HEK293 (cell line): ENCODE measurements at regions not wholly inside any gene's neighbourhood (a gene's known extent, or its start where the extent isn't known, plus 50 kb on each side); places are given as distances from the start of the nearest gene placed in this dataset.

Source experiments
- CTCF ChIA-PET: fragments of 350-600 bp; formaldehyde crosslinking; extraction: SDS; loops from one replicate; lab custom pipeline; 2021; ENCODE audit warnings: antibody characterized with exemption; lab: Yijun Ruan, JAX
- POLR2A ChIA-PET: fragments of 300-600 bp; formaldehyde crosslinking; extraction: SDS; loops from one replicate; lab custom pipeline; 2020; ENCODE audit warnings: antibody characterized with exemption, inconsistent platforms; lab: Yijun Ruan, JAX
- H3K27ac ChIP-seq: fragments of 200-500 bp; sonication (Bioruptor generic); 2 replicates; pipeline ENCODE4 v1.5.1; 2014; ENCODE audit warnings: low read depth, low read length, control low read depth, inconsistent platforms; ENCODE audit errors: extremely low read depth
- H3K36me3 ChIP-seq, 2 experiments: fragments of 200-500 bp in 1 of 2; sonication (Bioruptor generic) in 1 of 2; 1 replicate in 1 of 2; 2 replicates in 1 of 2; pipeline ENCODE4 v1.5.1; 2014 to 2017; ENCODE audit warnings: inconsistent platforms in 2 of 2, low read length in 2 of 2; ENCODE audit not compliant: control insufficient read depth in 2 of 2, insufficient read depth in 1 of 2
- H3K4me1 ChIP-seq: fragments of 200-500 bp; sonication (Bioruptor generic); 2 replicates; pipeline ENCODE4 v1.5.1; 2014; ENCODE audit warnings: mild to moderate bottlenecking, low read length, inconsistent platforms; ENCODE audit not compliant: control insufficient read depth, insufficient read depth
- H3K4me3 ChIP-seq: 2 replicates; pipeline ENCODE4 v1.5.1; 2011; ENCODE audit warnings: low read depth, mild to moderate bottlenecking, control low read depth, low read length, moderate library complexity
- H3K9me3 ChIP-seq: fragments of 200-500 bp; sonication (Bioruptor generic); 2 replicates; pipeline ENCODE4 v1.5.1; 2014; ENCODE audit warnings: low read depth, low read length, inconsistent platforms; ENCODE audit not compliant: control insufficient read depth, insufficient read depth
- ATF2 ChIP-seq: fragments of 450-650 bp; formaldehyde crosslinking; IDR thresholded peaks from 2 replicates; pipeline ENCODE4 v1.5.1; 2016; ENCODE audit warnings: missing biosample characterization, missing genetic modification characterization, low read depth
- BCL11B ChIP-seq: fragments of 450-650 bp; formaldehyde crosslinking; IDR thresholded peaks from 2 replicates; pipeline ENCODE4 v1.5.1; 2016; ENCODE audit warnings: low read depth, missing biosample characterization, missing genetic modification characterization
- PRDM1 ChIP-seq: fragments of 450-650 bp; formaldehyde crosslinking; IDR thresholded peaks from 2 replicates; pipeline ENCODE4; 2016; ENCODE audit warnings: missing biosample characterization, missing genetic modification characterization
- PRDM4 ChIP-seq: fragments of 450-650 bp; formaldehyde crosslinking; IDR thresholded peaks from 2 replicates; pipeline ENCODE4 v1.5.1; 2017; ENCODE audit warnings: missing biosample characterization, missing genetic modification characterization
- SCRT2 ChIP-seq: fragments of 450-650 bp; formaldehyde crosslinking; IDR thresholded peaks from 2 replicates; pipeline ENCODE4 v1.5.1; 2016; ENCODE audit warnings: missing biosample characterization, missing genetic modification characterization
- ZBTB26 ChIP-seq: fragments of 450-650 bp; formaldehyde crosslinking; optimal IDR thresholded peaks from 2 replicates; pipeline ENCODE3; 2016; ENCODE audit warnings: missing biosample characterization, mild to moderate bottlenecking, missing genetic modification characterization
- ZNF155 ChIP-seq: fragments of 450-650 bp; formaldehyde crosslinking; IDR thresholded peaks from 2 replicates; pipeline ENCODE4 v1.5.1; 2016; ENCODE audit warnings: missing biosample characterization, missing genetic modification characterization
- ZNF48 ChIP-seq: fragments of 450-650 bp; formaldehyde crosslinking; IDR thresholded peaks from 2 replicates; pipeline ENCODE4 v1.5.1; 2016; ENCODE audit warnings: missing biosample characterization, missing genetic modification characterization
- ZNF555 ChIP-seq: fragments of 450-650 bp; formaldehyde crosslinking; conservative IDR thresholded peaks from 2 replicates; pipeline ENCODE4 v1.5.1; 2017; ENCODE audit warnings: missing biosample characterization, mild to moderate bottlenecking, missing genetic modification characterization, inconsistent platforms
- ZNF660 ChIP-seq: fragments of 450-650 bp; IDR thresholded peaks from 2 replicates; pipeline ENCODE4 v1.5.1; 2018; ENCODE audit warnings: missing biosample characterization, mild to moderate bottlenecking, missing genetic modification characterization
- ZNF704 ChIP-seq: fragments of 450-650 bp; formaldehyde crosslinking; IDR thresholded peaks from 2 replicates; pipeline ENCODE4 v1.5.1; 2016; ENCODE audit warnings: missing biosample characterization, missing genetic modification characterization

- no peak for TF ChIP-seq ZNF704 (tag by site-specific recombination)
These were observed 581.5 kb upstream of the VRK2 start (continued) for GRCh38 chr2:57465067-57465466.

- no peak overlapping the region for H3K27ac ChIP-seq
- no peaks in the 10 kb centered on the region for H3K36me3 ChIP-seq
- ChIA-PET POLR2A (no interaction called here), CTCF (no interaction called here)
- no peak overlapping the region for H3K4me3 ChIP-seq
- no peaks in the 10 kb centered on the region for H3K9me3 ChIP-seq
- H3K4me1 ChIP-seq, result no peaks in the 10 kb centered on the region
- TF ChIP-seq PRDM1 (tag by site-specific recombination), result 0 out of 2 replicates have a peak, but pooled peaks have one; percentile 9
- TF ChIP-seq ZNF155 (tag by site-specific recombination), result no peak
- no peak for TF ChIP-seq SCRT2
These were observed 580.6 kb upstream of the VRK2 start for GRCh38 chr2:57465967-57466366.

- H3K4me3 ChIP-seq, result no peak overlapping the region
These were observed 571.2 kb upstream of the VRK2 start for GRCh38 chr2:57475391-57475790.

More at GRCh38 chr2:57475391-57475790, 571.2 kb upstream of the VRK2 start:
- ChIA-PET CTCF (no interaction called here), POLR2A (no interaction called here)
- Histone ChIP-seq H3K27ac (no peak overlapping the region), H3K36me3 (no peaks in the 10 kb centered on the region), H3K9me3 (no peaks in the 10 kb centered on the region)
- TF ChIP-seq ZNF48 (no peak), ATF2 (tag by site-specific recombination) (no peak), ZBTB26 (no peak), PRDM4 (tag by site-specific recombination) (no peak), BCL11B (tag by site-specific recombination) (no peak), ZNF555 (tag by site-specific recombination) (no peak), ZNF660 (tag by site-specific recombination) (no peak)
- TF ChIP-seq, all 188 proteins: peak for 0
- H3K4me1 ChIP-seq, result no peaks in the 10 kb centered on the region
